ENCODE measurements at regions not wholly inside any gene's neighbourhood (a gene's known extent, or its start where the extent isn't known, plus 50 kb on each side); places are given as distances from the start of the nearest gene placed in this dataset.

GRCh38 chr16:79914961-79915720 lies 314.6 kb upstream of the MAF start:
- no peak for TF ChIP-seq CTCF (IDR thresholded peaks at IDR 0.05)
- no peak for TF ChIP-seq POLR2A (IDR thresholded peaks at IDR 0.05)
